GM12878 (cell line): ENCODE measurements at regions not wholly inside any gene's neighbourhood (a gene's known extent, or its start where the extent isn't known, plus 50 kb on each side); places are given as distances from the start of the nearest gene placed in this dataset.

Experiments used
- CTCF ChIP-seq, 3 experiments: IDR thresholded peaks in 2 of 3; conservative IDR thresholded peaks in 1 of 3; 2 replicates each; pipeline ENCODE4 v1.5.1; 2011; ENCODE audit warnings: low read depth in 3 of 3, low read length in 3 of 3, mild to moderate bottlenecking in 3 of 3, control low read depth in 2 of 3, moderate library complexity in 2 of 3, inconsistent platforms in 1 of 3, mixed read lengths in 1 of 3; ENCODE audit not compliant: control insufficient read depth in 2 of 3, insufficient read depth in 1 of 3; ENCODE audit errors: extremely low read depth in 1 of 3
- HCFC1 ChIP-seq: fragments of 150-350 bp; IDR thresholded peaks from 2 replicates; pipeline ENCODE4 v1.6.1; 2014; ENCODE audit warnings: low read length
- POLR2A ChIP-seq: IDR thresholded peaks from 2 replicates; pipeline ENCODE4 v1.6.1; 2011; ENCODE audit warnings: low read depth, mild to moderate bottlenecking, low read length
- YY1 ChIP-seq: IDR thresholded peaks from 2 replicates; pipeline ENCODE4 v1.6.1; 2011; ENCODE audit warnings: low read depth, mild to moderate bottlenecking, low read length

GRCh38 chr1:182192215-182192614, 130.7 kb upstream of the ZNF648 start:
- TF ChIP-seq HCFC1 (no peak), POLR2A (no peak), YY1 (no peak), CTCF (IDR thresholded peaks at IDR 0.05 in 2 of 3, conservative IDR thresholded peaks at IDR 0.05 in 1 of 3; ENCODE audit: control insufficient read depth in 2 of 3, extremely low read depth in 1 of 3, insufficient read depth in 1 of 3, low read depth in 3 of 3, low read length in 3 of 3) (no peak)
